ENCODE measurements at regions not wholly inside any gene's neighbourhood (a gene's known extent, or its start where the extent isn't known, plus 50 kb on each side); places are given as distances from the start of the nearest gene placed in this dataset.
"Not testable (repeated sequence)": the region's sequence is repeated elsewhere in the genome, so short reads cannot be mapped to it uniquely, and the experiment has no call there.

- TF ChIP-seq CTCF (IDR thresholded peaks at IDR 0.05; ENCODE audit: control extremely low read depth, extremely low read depth, low read depth, missing control alignments): no peak
- no peak for DNase-seq (ENCODE audit: extremely low spot score)
- POLR2A ChIA-PET: no interaction called here
- CTCF ChIA-PET: interaction anchor here (0.8 to 1.2 kb wide), 4 partner anchors 10 to 22 kb away, joined by 3 read pairs; no protein-coding TSS in a partner anchor
These were observed 462.9 kb upstream of the ZMIZ1 start for GRCh38 chr10:78605800-78606350.

GRCh38 chr10:78606766-78607165 is 462.0 kb upstream of the ZMIZ1 start:
- DNase-seq (ENCODE audit: extremely low spot score); CTCF ChIA-PET; POLR2A ChIA-PET: not testable (repeated sequence)

GRCh38 chr10:78609976-78610375 is 458.8 kb upstream of the ZMIZ1 start:
- ChIA-PET POLR2A (no interaction called here), CTCF (no interaction called here)
- no peak for TF ChIP-seq CTCF (IDR thresholded peaks at IDR 0.05; ENCODE audit: control extremely low read depth, extremely low read depth, low read depth, missing control alignments)
- DNase-seq (ENCODE audit: extremely low spot score): no peak

GRCh38 chr10:78613132-78613531 is 455.6 kb upstream of the ZMIZ1 start:
- DNase-seq (ENCODE audit: extremely low spot score): no peak
- POLR2A ChIA-PET: no interaction called here

GRCh38 chr10:78614267-78614666 is 454.5 kb upstream of the ZMIZ1 start:
- DNase-seq (ENCODE audit: extremely low spot score): no peak
- ChIA-PET POLR2A (no interaction called here), CTCF (no interaction called here)
- no peak for TF ChIP-seq CTCF (IDR thresholded peaks at IDR 0.05; ENCODE audit: control extremely low read depth, extremely low read depth, low read depth, missing control alignments)

More at GRCh38 chr10:78613132-78613531, 455.6 kb upstream of the ZMIZ1 start:
- TF ChIP-seq CTCF (IDR thresholded peaks at IDR 0.05; ENCODE audit: control extremely low read depth, extremely low read depth, low read depth, missing control alignments): no peak
- CTCF ChIA-PET: no interaction called here

- DNase-seq (ENCODE audit: extremely low spot score): no peak
- CTCF ChIA-PET: no interaction called here
- POLR2A ChIA-PET: no interaction called here
- no peak for TF ChIP-seq CTCF (IDR thresholded peaks at IDR 0.05; ENCODE audit: control extremely low read depth, extremely low read depth, low read depth, missing control alignments)
These were observed 454.0 kb upstream of the ZMIZ1 start for GRCh38 chr10:78614744-78615143.

- ChIA-PET POLR2A (no interaction called here), CTCF (interaction anchor here (1.0 to 2.1 kb wide), 3 partner anchors 19 to 42 kb away, joined by 3 to 7 read pairs (median 4); no protein-coding TSS in a partner anchor)
- DNase-seq (ENCODE audit: extremely low spot score): no peak
- no peak for TF ChIP-seq CTCF (IDR thresholded peaks at IDR 0.05; ENCODE audit: control extremely low read depth, extremely low read depth, low read depth, missing control alignments)
These were observed 452.6 kb upstream of the ZMIZ1 start for GRCh38 chr10:78616125-78616695.

All from GM10248 (cell line).